DOHH2 (cell line): ENCODE measurements at regions not wholly inside any gene's neighbourhood (a gene's known extent, or its start where the extent isn't known, plus 50 kb on each side); places are given as distances from the start of the nearest gene placed in this dataset.

ENCODE experiments used
- CTCF ChIP-seq: fragments of 200-600 bp; sonication (generic); IDR thresholded peaks from one replicate; pipeline ENCODE4 v1.5.1; 2014; ENCODE audit warnings: antibody characterized with exemption, mild to moderate bottlenecking, low read depth, low read length; ENCODE audit not compliant: poor library complexity, severe bottlenecking
- EZH2phosphoT487 ChIP-seq: fragments of 200-600 bp; sonication (generic); IDR thresholded peaks from 2 replicates; pipeline ENCODE4 v1.6.1; 2017; ENCODE audit warnings: borderline replicate concordance, mild to moderate bottlenecking, antibody characterized with exemption, low read length, moderate library complexity, mixed read lengths

GRCh38 chr2:160984426-160985077 lies 175.7 kb upstream of the TANK start:
- TF ChIP-seq CTCF (no peak), EZH2phosphoT487 (no peak)
